ENCODE measurements at regions not wholly inside any gene's neighbourhood (a gene's known extent, or its start where the extent isn't known, plus 50 kb on each side); places are given as distances from the start of the nearest gene placed in this dataset.

GRCh38 chr12:24487606-24488005 is 461.3 kb downstream of the BCAT1 start:
- CTCF ChIA-PET: no interaction called here
- intact Hi-C loops (cut with micrococcal nuclease; ENCODE audit: unreplicated experiment): no loop called here
- no peak for TF ChIP-seq POLR2AphosphoS5 (IDR thresholded peaks at IDR 0.05; ENCODE audit: low read depth, low read length)
- no peak for TF ChIP-seq CTCF (IDR thresholded peaks at IDR 0.05)
- TF ChIP-seq SIN3A (IDR thresholded peaks at IDR 0.05; ENCODE audit: borderline replicate concordance, insufficient read depth, low read depth, low read length): no peak
- no peak for TF ChIP-seq REST (IDR thresholded peaks at IDR 0.05; ENCODE audit: insufficient read depth in 1 of 2, low read depth in 2 of 2, low read length in 1 of 2)
- TF ChIP-seq TCF7L2 (IDR thresholded peaks at IDR 0.05; ENCODE audit: low read depth, low read length): no peak

GRCh38 chr12:24483732-24484131 is 465.2 kb downstream of the BCAT1 start:
- TF ChIP-seq SIN3A (IDR thresholded peaks at IDR 0.05; ENCODE audit: borderline replicate concordance, insufficient read depth, low read depth, low read length): no peak
- no peak for TF ChIP-seq REST (IDR thresholded peaks at IDR 0.05; ENCODE audit: insufficient read depth in 1 of 2, low read depth in 2 of 2, low read length in 1 of 2)
- no peak for TF ChIP-seq TCF7L2 (IDR thresholded peaks at IDR 0.05; ENCODE audit: low read depth, low read length)
- no peak for TF ChIP-seq CTCF (IDR thresholded peaks at IDR 0.05)
- no peak for TF ChIP-seq POLR2AphosphoS5 (IDR thresholded peaks at IDR 0.05; ENCODE audit: low read depth, low read length)

More at GRCh38 chr12:24487606-24488005, 461.3 kb downstream of the BCAT1 start:
- Histone ChIP-seq H3K27ac (ENCODE audit: low read length) (no peak overlapping the region), H3K36me3 (ENCODE audit: control insufficient read depth, insufficient read depth, low read length) (no peaks in the 10 kb centered on the region), H3K4me1 (ENCODE audit: control insufficient read depth, insufficient read depth, low read length) (no peaks in the 10 kb centered on the region), H3K4me3 (ENCODE audit: low read depth in 2 of 2, low read length in 2 of 2) (no peak overlapping the region), H3K27me3 (ENCODE audit: control insufficient read depth, insufficient read depth, low read length) (no peaks in the 10 kb centered on the region), H3K9me3 (ENCODE audit: control insufficient read depth, insufficient read depth, low read depth, low read length) (no peaks in the 10 kb centered on the region)
- no peak for DNase-seq (ENCODE audit: low read depth, low spot score)
- ATAC-seq: no peak
- in situ Hi-C loops (cut with HindIII; ENCODE audit: low pct_unique_long_range_greater_than_20kb, low sequenced_read_pairs): no loop called here
- no TSS peak for BruUV-seq (replicated peaks)
- POLR2A ChIA-PET: no interaction called here

More at GRCh38 chr12:24483732-24484131, 465.2 kb downstream of the BCAT1 start:
- ChIA-PET POLR2A (no interaction called here), CTCF (no interaction called here)
- no peak for DNase-seq (ENCODE audit: low read depth, low spot score)
- H3K4me1 ChIP-seq (ENCODE audit: control insufficient read depth, insufficient read depth, low read length): no peaks in the 10 kb centered on the region
- no peak overlapping the region for H3K4me3 ChIP-seq (ENCODE audit: low read depth in 2 of 2, low read length in 2 of 2)
- intact Hi-C loops (cut with micrococcal nuclease; ENCODE audit: unreplicated experiment) (no loop called here), in situ Hi-C loops (cut with HindIII; ENCODE audit: low pct_unique_long_range_greater_than_20kb, low sequenced_read_pairs) (no loop called here)
- H3K27ac ChIP-seq (ENCODE audit: low read length): no peak overlapping the region
- no peak for ATAC-seq
- no peaks in the 10 kb centered on the region for H3K36me3 ChIP-seq (ENCODE audit: control insufficient read depth, insufficient read depth, low read length)
- H3K27me3 ChIP-seq (ENCODE audit: control insufficient read depth, insufficient read depth, low read length): no peaks in the 10 kb centered on the region
- H3K9me3 ChIP-seq (ENCODE audit: control insufficient read depth, insufficient read depth, low read depth, low read length): no peaks in the 10 kb centered on the region
- BruUV-seq (replicated peaks): no TSS peak

Measured in Panc1 (cell line).